ENCODE measurements at regions not wholly inside any gene's neighbourhood (a gene's known extent, or its start where the extent isn't known, plus 50 kb on each side); places are given as distances from the start of the nearest gene placed in this dataset.
"Not testable (repeated sequence)": the region's sequence is repeated elsewhere in the genome, so short reads cannot be mapped to it uniquely, and the experiment has no call there.

DNA sequence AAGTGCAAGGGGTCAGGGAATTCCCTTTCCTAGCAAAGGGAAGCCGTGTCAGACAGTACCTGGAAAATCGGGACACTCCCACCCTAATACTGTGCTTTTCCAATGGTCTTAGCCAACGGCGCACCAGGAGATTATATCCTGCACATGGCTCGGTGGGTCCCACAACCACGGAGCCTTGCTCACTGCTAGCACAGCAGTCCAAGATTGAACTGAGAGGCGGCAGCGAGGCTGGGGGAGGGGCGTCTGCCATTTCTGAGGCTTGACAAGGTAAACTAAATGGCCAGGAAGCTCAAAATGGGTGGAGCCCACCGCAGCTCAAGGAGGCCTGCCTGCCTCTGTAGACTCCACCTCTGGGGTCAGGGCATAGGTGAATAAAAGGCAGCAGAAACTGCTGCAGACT is 76.5 kb upstream of the LINC00632 start:
- DNase-seq (ENCODE audit: low spot score) = not testable (repeated sequence)

DNA sequence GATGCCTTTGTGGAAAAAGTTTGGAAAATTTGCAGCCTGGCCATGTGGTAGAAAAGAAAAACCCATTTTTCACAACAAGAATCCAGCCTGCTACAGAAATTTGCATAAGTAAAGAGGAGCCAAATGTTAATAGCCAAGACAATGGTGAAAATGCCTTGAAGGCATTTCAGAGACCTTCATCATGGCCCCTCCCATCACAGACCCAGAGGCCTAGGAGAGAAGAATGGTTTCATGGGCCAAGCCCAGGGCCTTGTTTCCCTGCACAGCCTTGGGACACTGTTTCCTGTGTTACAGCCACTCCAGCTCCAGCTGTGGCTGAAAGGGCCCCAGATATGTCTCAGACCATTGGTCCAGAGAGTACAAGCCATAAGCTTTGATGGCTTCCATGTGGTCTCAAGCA is 101.4 kb upstream of the LINC00632 start:
- no peak for DNase-seq (ENCODE audit: low spot score)

DNA sequence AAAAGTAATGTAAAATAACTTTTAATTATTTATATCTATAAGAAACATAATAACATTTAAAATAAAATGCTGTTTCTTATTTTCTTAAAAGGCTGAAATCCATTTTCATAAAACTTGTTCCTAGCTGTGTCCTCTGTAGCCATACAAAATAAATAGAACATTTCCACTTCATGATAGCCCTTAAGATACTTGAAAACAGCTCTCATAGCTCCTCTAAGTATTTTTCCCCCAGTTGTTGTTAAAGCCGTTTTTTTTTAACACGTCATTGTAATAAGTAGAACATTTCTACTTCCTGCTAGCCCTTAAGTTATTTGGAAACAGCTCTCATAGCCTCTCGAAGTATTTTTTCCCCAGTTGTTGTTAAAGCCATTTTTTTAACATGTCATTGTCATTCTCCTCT is 97.3 kb upstream of the SOX3 start:
- DNase-seq (ENCODE audit: low spot score) = no peak

DNA sequence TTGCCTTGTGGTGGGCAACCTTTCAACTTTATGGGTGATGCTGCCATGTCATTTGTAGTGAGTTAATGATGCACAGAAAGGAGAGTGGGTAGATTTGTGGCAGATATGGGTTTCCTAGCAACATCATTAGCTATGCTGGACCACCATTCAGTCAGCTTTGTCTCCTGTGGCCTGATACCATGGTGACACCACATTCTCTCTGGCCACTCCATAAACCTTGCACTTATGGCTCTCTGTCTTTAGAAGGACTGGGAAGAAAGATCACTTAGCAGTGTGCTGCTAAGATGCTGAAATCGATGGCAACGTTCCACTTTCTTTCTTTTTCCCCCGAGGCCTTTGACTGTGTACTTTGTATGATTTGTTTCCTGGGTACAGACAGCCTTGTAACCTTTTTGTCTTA is 95.0 kb upstream of the SOX3 start:
- no peak for DNase-seq (ENCODE audit: low spot score)

DNA sequence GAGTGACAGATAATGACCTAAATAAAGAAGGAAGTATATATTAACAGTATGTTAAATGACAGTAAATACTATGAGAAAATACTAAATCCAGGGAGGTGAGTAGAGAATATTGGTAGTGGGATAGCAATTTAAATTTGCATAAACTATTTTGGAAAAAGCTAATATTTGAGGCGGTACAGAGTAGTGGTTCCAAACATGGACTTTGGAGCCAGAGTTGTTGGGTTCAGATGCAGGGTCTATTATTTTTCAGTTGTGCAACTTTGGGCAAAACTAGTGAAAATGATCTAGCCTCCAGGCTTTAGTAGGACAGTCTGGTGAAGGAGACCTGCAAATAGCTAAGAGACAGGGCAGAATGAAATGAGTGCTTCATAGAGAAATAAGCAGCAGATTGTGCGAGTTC is 84.8 kb upstream of the SOX3 start:
- DNase-seq (ENCODE audit: low spot score) = no peak

DNA sequence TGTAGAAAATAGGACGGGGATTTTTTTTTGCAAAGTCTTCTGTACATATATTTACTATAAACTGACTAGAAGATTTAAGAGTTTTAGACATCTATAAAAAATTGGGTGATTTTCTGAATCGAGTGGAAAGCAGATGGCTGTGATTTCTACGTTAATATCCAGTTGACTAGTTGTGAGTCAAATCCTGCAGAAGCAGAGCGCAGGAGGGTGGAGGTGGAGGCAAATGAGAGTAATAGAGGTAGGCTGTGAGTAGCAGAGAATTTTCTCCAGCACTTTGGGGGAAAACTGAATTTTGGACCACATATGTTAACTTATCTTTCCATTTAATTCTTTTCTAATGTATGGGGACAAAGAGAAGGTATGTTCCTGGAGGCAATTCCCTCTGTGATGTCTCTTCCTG is 82.1 kb upstream of the SOX3 start:
- DNase-seq (ENCODE audit: low spot score) = no peak

DNA sequence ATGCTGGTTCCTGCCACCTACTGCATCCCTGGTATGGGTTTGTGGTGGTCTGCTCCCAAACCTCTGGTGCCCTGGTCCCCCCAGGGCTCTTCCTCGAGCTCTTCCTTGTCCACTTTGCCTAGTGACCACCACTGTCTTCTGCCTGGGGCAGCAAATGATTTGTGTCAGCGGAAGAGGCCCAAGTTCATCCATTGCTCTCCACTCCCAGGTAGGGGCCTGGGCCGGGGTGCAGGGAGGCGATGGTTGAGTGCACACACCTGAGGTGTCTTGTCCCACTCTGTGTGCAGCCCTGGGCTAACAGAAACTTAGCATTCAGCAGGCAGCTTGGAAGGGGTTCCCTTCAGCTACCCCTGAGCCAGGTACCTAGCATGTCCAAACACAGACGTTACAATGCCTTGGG is 75.6 kb upstream of the SOX3 start:
- no peak for DNase-seq (ENCODE audit: low spot score)

DNA sequence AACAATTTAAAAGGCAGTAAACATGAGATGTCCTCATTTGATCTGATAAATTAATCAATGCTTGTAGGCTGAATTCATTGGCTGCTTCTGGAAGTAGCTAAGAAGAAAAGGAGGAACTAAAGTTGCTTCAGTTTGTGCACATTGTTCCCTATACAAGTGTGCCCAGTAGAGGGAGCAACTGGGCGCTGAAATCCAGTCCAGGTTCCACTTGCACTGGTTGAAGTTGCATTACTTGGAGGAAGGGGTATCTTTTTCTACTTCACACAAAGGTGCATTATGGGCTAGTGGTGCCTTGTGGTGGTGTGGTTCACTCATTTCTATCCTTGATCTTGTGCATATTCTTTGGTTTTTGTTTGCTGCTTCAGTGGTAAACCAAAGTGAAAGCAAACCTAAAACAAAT is 67.9 kb upstream of the SOX3 start:
- DNase-seq (ENCODE audit: low spot score) = peak; percentile 18

DNA sequence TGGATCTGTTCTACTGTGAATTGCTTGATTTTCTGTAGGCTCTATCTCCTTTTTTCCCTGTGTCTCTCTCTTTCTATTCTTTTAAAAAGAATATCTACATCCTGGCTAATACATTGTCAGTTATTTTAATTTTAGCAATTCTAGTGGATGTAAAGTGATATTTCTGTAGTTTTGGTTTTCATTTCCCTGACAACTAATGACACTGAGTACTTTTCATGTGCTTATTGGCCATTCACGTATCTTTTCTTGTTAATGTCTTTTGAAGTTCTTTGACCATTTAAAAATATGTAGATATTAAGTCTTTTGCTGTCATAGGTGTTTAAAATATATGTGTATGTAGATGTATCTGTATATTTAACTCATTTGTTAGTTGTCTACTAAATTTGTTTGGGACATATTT is 59.0 kb upstream of the SOX3 start:
- no peak for DNase-seq (ENCODE audit: low spot score)
